Endothelial cell of umbilical vein (primary cell): ENCODE measurements at regions not wholly inside any gene's neighbourhood (a gene's known extent, or its start where the extent isn't known, plus 50 kb on each side); places are given as distances from the start of the nearest gene placed in this dataset.

Source experiments
- CTCF ChIP-seq, 2 donors: IDR thresholded peaks; 1 replicate in 1 of 2; 2 replicates in 1 of 2; pipeline ENCODE4 v1.5.1; 2011; ENCODE audit warnings: low read length in 2 of 2, mild to moderate bottlenecking in 2 of 2, moderate library complexity in 2 of 2, control low read depth in 1 of 2, inconsistent platforms in 1 of 2, low read depth in 1 of 2; ENCODE audit not compliant: insufficient read depth in 1 of 2; ENCODE audit errors: extremely low read depth in 1 of 2
- POLR2AphosphoS5 ChIP-seq: IDR thresholded peaks from 2 replicates; pipeline ENCODE4 v1.6.1; 2012; ENCODE audit warnings: low read depth, mild to moderate bottlenecking, control low read depth, low read length, moderate library complexity; ENCODE audit not compliant: insufficient read depth

GRCh38 chr7:113256883-113257531, 138.7 kb upstream of the SMIM30 start:
- TF ChIP-seq POLR2AphosphoS5 = no peak
- TF ChIP-seq CTCF (IDR thresholded peaks at IDR 0.05; ENCODE audit: extremely low read depth in 1 of 2, insufficient read depth in 1 of 2, low read depth in 1 of 2, low read length in 2 of 2) = no peak
